ENCODE measurements at regions not wholly inside any gene's neighbourhood (a gene's known extent, or its start where the extent isn't known, plus 50 kb on each side); places are given as distances from the start of the nearest gene placed in this dataset.

DNA sequence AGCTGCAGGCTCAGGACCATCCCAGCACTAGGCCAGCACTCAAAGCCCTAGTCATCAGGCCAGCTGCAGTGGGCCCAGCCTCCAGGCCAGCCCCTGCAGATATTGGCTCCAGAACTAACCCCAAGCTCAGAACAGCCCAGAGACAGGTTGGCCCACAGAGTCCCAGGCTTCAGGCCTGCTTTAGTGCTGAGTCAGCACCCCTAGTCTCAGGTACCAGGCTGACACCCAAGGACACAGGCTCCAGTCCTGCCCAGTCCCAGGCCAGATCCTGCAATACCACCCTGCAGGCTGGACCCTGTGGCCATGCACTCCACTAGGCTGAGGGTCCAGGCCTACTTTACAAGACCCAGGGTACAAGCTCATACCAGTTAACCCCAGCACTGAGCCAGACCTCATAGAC lies 234.4 kb upstream of the GPRIN3 start:
- no peak for DNase-seq

DNA sequence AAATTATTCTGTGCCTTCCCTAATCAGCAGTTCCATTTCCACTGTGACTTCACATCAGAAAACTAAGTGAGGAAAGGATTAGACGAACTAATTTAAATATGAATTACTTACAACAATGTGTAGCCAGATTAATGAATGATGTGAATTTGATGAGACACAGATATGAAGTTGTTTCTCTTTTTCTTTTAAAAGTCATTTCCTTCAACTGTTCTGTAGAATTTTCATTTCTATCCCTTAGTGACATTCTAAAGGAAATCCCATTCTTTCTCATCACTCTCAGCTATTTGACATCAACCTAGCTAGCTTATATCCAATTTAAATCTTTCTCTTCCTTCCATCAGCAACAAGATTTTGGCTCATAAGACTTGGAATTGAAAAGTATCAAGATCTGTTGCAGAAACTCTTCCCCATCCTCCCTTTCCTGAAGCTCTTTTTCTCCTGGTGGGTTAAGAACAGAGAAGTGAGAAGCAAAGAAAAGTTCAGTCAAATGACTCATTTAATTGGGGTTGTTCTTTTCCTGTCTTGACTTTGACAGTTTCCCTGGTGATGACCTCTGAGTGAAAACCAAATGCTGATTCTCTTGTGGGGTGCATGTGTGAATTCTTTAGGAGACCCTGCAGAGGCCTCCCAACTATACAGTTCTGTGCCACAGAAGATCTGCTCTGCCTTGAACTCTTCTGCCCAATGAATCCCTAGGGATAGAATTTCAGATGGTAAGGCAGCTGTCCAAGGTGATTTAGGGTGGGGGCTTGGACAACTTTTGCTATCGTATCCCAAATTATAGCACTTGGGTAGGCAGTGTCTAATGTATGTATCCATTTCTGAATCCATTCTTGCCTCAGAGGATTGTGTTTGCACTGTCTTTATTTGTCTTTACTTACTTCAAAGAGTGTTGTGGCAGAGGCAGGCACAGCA lies 232.5 kb upstream of the GPRIN3 start:
- DNase-seq, result no peak

DNA sequence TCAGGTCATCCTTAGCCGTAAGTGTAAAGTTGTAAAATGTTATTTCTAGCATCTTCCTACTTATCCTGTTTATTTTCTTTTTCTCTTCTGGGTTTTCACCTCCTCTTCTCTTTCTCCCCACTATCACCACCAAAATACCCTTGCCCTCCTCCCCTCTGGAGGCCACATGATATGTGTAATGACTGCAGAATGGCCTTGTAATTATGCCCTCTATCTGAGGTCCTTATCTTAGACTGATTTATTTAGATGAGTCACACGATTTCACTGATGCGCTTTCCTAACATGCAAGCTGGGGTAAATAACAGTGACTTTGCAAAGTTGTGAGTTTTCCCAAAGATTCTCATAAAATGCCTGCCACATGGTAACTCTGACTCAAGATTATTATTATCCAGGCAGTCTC lies 231.8 kb upstream of the GPRIN3 start:
- no peak for DNase-seq

DNA sequence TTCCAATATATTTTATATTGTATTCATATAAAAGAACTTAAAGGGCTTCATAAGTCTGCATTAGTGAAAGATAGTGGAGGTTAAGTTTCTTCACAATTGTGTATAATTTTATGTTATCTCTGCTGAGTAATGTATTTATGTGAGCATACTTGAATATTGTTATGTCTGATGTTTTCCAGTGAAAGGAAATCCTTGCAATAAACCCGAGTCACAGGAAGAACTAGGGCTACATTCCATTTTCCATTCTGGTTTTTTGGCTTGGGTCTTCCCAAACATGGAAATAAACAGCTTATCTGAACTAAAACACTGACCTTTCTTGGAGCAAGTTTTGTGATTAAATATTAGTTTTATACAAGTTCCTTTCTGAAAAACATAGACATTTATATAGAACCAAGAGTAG lies 231.3 kb upstream of the GPRIN3 start:
- no peak for DNase-seq

DNA sequence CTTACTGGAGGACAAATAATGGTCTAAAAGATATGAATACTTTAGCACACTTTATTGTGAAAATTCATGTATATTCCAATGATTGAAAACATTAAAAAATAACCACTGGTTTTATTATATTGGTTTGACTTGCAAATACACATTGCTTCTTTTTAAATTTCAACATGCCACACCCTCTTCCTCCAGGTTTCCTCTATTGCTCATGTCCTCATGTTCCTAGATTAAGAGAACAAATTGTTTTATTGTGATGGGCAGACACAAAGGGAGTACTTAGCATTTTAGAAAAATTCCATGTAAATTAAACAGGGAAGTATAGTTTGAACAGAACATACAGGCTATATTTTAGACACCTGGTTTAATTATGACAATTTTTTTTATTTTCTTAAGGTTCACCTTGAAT lies 230.6 kb upstream of the GPRIN3 start:
- DNase-seq, result no peak

DNA sequence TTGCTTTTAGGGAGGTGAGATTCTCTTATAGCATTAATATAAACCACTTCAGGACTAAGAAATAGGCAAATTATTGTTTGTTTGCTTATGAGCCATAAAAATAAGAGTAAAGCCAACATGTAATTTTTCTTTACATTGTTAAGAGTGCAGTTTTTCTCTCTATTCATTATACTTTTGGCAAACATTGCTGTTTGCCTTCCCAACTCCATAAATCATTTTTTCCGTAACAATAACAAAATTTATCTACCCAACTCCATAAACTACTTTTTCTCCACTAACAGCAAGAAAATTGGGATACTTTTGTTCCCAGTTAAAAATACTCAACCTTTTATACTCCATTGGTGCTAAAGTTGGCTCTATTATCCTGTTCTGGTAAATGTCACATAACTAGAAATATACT lies 229.7 kb upstream of the GPRIN3 start:
- no peak for DNase-seq

DNA sequence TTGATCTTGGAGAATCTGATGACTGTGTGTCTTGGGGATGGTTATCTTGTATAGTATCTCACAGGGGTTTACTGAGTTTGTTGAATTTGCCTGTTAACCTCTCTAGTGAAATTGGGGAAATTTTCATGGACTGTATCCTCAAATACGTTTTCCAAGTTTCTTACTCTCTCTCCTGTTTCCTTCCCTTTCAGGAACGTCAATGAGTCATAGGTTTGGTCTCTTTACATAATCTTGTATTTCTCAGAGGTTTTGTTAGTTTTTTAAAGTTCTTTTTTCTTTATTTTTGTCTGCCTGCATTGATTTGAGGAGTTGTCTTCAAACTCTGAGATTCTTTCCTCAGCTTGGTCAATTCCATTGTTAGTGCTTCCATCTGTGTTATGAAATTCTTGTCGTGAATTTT lies 227.7 kb upstream of the GPRIN3 start:
- no peak for DNase-seq

DNA sequence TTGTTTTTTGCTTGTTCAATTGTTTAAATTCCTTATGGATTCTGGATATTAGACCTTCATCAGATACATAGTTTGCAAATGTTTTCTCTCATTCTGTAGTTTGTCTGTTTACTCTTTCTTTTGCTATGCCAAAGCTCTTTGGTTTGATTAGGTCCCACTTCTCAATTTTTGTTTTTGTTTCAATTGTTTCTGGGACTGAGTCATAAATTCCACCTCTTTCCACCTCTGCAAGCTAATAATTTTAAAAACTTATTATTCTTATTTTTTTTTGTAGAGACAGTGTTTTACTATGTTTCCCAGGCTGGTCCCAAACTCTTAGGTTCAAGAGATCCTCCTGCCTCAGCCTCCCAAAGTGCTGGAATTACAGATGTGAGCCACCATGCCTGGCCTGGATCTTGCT lies 226.8 kb upstream of the GPRIN3 start:
- DNase-seq, result no peak

DNA sequence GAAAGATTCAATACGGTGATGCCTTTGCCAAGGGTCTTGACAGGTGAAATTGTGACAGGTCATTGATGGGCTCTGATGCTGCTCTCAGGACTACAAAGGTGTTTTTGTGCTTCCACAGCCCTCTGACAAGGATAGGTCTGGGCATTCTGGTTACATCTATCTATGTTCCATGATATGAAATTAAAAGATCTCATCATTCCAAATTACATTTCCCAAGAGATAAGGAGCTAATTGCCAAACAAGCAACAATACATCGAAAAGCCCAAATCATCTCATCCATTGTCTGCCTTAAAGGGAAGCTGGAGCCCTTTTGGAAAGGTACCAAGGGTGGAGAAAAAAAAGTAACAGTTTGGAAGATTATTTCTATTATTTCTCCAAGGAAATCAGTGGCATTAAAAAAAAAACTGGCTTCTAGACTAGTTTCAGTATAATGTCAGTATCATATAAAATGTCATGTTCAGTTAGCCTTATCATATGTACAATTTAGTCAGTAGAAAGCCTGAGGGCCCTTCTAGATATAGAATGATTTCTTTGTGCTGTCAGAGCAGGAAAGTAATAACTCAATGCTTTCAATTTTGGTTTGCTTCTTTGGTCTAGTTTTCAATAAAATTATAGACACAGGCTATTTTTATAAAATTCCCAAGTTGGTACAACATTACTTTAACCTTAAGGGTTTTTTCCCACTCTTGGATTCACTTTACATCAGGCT lies 224.5 kb upstream of the GPRIN3 start:
- DNase-seq, result no peak

DNA sequence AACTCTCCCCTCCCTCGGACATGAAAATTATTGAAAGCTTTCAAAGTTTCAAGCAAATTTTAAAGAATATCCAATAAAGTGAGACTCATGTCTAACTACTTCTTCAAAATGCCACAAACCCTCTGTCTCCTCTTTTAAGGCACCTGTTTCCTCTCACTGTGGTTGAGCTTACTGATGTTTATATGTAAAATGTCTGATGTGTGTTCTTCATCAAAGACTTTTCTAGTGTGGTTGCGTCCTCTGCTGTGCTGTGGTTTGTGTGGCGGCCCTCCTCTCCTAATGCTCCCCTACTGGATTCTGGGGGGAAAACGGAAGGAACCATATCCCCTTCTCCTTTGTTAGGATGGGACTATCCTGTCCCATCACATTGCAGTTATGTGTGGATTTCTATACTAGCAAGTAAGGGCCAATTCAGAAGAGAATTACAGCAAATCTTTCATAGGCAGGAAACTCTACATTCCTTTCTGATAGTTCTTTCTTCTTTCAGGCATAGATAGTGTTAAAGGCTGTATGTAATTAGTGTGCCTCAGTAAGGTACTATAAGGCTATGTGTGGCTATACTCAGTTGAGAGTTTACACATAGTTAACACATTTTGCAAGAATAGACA lies 221.0 kb upstream of the GPRIN3 start:
- no peak for DNase-seq

DNA sequence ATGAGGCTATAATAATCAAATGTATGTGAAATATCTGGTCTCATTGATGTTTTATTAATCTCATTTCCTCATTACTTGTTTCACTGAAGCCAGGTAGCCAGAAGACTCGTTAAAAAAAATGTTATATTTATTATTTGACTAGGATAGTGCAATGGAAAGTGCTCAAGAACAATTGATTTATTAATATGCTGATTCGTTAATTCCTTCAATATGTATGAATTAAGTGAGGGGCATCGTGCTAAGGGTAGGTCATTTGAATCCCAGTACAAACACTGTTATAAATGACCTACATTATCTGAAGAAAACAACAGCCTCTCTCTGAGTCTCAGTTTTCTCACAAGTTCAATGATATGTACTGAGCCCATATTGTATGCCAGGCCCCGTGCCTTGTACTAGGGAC lies 214.2 kb upstream of the GPRIN3 start:
- no peak for DNase-seq

DNA sequence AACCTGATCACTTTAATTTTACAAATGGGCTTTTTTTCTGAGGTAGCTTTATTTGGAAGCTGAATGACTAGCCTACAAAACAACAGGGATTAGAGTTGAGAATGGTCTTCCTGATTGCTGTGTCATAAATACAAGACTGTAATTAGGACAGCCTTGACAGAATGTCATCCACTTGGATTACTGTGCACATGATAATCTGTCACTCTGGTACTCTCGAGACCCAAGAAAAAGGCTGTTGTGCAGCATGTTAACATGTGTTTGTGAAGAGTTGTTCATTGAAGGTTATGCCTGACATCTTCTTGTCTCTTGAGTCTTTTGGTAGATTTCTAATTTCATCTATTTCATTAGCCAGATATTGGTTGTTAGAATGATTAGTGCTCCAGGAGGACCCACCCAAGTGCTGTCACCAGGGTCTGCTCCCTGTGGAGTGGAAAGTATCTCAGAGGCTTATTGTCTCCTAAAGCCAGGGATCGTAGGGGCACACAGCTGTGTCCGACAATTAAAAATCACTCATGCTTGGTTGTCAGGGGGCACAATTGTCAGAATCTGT lies 212.2 kb upstream of the GPRIN3 start:
- DNase-seq, result no peak

DNA sequence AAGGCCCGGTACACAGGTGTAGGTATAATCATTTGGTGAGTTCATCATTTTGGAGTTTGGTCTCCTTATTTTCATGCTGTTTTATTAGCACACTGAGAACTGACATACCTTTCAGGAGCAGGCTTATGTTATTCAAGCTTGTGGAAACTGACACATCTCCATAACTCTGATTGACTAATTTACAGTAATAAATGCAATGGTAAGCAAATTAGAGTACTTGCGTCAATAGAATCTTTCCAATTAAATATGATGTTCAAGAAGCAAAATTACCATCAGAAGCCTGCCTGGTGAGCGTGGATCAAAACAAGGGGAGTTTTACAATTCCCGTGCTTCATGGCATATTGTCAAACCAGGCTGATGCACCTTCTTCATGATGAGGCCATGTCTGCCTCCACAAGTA lies 210.7 kb upstream of the GPRIN3 start:
- DNase-seq, result no peak

DNA sequence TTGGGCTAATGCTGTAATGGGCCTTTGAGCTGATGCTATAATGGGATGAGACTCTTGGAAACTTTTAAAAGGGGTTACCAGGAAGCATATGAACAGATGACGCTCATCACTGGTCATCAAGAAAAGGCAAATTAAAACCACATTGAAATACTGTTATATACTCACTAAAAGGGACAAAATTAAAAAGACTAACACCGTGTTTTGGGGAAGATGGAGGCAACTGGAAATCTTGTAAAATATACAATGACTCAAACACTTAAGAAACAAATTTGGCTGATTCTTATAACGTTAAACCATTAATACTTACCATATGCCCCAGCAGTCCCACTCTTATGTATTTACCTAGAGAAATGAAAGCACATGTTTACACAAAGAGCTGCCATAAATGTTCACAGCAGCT lies 207.2 kb upstream of the GPRIN3 start:
- no peak for DNase-seq

DNA sequence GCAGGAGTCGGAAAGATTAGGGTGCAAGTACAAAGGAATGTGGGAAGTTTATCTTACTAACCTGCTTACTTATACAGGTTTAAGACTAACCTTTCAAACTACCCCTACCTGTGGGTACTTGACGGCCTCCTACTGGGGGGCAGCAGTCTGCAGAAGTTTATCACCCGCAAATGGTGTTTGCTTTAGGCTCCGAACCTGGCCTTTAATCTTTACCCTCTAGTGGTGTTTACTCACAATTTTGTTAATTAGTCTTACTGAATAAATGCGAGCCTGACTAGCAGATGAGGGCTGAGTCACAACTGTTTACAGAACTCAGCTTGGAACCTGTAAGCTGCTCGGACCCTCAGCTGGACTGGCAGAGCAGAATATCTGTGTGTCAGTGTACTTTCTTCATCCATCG lies 204.2 kb upstream of the GPRIN3 start:
- DNase-seq, result no peak

DNA sequence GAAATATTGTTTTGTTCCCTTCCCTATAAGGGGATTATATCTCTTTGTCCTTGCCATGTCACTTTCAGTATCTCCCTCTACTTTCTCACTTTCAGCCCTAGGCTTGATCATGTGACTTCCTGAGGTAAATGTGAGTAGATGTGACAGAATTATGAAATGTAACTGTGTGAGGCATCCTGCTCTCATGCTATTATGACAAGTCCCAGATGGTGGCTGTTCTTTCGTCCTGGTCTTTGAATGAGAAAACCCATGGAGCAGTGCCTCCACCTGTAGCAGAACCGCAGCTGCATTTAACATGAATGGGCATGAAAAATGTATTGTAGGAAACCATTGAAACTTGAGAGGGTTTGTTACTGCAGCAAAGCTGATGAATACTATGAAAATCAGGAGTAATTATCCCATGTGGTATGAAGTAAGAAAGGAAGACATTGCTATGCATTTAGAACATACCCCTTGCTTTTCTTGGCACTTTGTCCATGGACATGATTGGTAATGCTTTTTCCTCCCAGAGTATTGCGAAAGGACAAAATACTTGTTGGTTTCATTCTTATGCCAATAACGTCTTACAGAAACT lies 202.2 kb upstream of the GPRIN3 start:
- no peak for DNase-seq

DNA sequence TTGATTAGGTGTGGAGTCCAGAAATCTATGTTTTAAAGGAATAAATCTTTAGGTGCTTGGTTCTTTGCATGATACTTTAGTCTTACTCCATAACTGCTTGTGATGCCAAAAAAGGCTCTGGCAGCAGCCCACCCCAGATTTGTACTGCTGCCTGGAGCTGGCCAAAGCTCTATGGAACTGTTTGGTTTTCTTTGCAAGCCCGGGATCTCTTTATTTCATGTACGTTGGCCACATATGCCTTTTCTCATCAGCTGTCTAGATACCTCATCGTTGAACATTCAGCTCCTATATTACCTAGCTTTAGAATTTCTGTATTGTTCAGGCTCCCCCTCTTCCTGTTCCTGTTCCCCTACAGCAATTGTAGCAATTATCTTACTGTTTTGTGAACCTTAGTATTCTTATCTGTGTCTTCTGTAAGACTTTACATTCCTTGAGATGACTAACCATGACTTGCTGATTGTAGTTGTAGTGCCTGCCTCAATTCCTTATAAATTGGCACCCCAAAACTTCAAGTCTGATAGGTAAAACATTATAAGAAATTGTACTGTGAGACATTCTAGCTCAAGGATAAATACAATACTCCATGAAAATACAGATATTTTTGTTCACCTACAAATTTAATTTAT lies 199.4 kb upstream of the GPRIN3 start:
- no peak for DNase-seq

DNA sequence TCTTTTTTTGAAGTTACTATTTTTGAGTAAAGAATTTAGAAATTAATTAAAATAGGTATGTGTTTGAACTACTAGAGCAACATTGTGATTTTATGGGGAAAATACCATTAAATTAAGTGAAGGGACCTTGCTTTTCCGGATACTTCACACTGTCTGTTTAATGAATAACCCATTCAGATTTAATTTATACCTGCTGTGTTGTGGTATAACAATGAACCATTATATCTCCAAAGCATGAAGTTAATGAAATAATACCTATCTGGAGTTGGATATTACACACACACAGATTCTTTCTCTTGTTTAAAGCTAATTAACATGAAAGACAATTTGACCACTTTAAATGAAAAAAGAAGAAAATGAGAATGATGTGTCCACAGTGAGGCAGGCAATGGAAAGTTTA lies 195.0 kb upstream of the GPRIN3 start:
- no peak for DNase-seq

DNA sequence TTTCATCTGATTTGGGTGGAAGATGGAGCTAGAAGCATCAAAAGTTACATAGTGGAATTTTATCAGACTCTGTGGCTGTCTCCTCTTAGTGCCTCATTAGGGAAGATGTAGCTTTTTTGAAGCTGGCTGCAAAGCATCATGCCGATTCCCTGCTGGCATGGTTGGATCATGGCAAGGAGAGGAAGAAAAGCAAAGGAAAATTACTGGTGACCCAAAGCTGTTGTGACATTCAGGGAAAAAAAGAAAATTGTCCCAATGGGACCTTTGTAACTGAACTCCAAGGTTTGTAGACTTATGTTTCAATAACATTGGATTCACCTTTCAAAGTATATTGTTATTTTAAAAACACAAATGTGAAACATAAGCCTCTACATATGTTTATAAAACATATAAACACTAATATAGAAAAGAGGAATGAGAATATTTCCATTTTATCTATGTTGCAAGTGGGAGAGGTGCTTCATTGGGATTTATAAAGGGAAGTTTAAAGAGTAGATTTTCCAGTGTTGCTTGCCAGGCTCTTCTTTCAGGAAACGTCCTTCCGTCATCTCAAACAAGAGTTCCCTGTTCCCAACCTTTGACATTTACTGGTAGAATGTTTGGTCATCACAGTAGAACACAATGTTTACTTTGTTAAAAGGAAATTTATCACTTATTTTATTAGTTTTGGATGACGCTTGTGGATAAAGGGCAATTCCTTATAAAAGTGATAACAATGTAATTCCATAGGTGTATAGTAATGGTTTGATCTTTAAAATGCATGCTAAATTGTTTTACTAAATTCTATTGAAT lies 190.1 kb upstream of the GPRIN3 start:
- DNase-seq, result no peak

DNA sequence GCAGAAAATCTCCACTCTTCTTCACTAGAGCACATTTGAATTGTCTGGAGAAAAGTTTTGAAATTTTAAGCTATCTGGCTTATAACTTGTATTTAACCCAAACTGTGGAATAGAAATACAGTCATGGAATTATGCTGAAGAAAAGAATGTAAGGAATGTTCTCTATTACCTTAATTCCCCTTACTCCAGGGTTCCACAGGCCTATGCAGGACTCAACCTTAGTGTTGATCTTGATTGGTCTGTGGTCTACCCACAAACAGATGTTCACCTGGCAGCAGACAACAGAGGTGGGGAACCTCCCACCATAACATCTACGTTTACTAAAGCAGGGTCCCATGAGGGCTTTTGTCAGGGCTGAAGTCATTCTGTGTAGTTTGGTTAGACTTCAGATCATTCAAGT lies 189.3 kb upstream of the GPRIN3 start:
- no peak for DNase-seq

DNA sequence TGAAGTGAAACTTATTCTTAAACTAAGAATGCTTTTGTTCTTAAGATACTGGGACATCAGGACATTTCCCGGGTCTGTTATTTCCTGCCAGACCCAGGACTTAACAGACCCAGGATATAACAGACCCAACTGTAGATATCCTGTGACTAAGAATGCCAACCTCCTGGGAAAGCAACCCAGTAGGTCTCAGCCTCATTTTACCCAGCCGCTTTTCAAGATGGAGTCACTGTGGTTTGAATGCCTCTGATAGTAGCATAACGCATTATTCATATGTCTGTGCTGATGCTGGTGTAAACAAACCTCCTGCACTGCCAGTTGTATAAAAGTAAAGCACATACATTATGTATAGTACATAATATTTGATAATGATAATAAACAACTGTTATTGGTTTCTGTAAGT lies 185.8 kb upstream of the GPRIN3 start:
- DNase-seq, result no peak

DNA sequence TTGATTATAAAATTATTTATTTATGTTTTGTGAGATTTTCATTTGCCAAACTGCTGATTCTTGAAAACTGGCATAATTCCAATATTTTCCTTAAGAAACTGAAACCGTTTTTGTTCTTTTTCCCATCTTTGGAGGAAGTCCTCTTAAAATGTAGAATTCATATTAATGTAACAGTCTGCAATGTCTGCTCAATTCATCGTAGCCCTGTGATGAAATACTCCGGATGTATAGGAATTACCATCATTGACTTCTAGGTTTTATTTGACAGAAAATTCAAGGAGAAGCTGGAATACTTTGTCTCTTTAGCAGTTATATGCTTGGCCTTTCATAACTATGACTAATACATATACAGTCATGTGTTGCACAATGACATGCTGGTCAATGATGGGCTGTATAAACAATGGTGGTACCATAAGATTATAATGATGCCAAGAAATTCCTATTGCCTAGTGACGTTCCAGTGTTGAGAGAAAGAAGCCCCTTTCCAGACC lies 185.0 kb upstream of the GPRIN3 start:
- no peak for DNase-seq

All from hematopoietic multipotent progenitor cell treated with erythropoietin and hydrocortisone succinate and interleukin-3 and kit ligand, for 8 days (in vitro differentiated cells).